ENCODE measurements at regions not wholly inside any gene's neighbourhood (a gene's known extent, or its start where the extent isn't known, plus 50 kb on each side); places are given as distances from the start of the nearest gene placed in this dataset.

- no peak for TF ChIP-seq SUZ12 (IDR thresholded peaks at IDR 0.05; ENCODE audit: extremely low read depth, insufficient read depth, insufficient read length)
- TF ChIP-seq YY1 (IDR thresholded peaks at IDR 0.05; ENCODE audit: insufficient read depth, insufficient read length), result no peak
- TF ChIP-seq ZNF274 (IDR thresholded peaks at IDR 0.05; ENCODE audit: low read depth, low read length), result no peak
Measured at GRCh38 chr16:5385811-5386210, 288.2 kb upstream of the EEF2KMT start.
